H9 (cell line): ENCODE measurements at regions not wholly inside any gene's neighbourhood (a gene's known extent, or its start where the extent isn't known, plus 50 kb on each side); places are given as distances from the start of the nearest gene placed in this dataset.

Source experiments
- DNase-seq: peaks from one replicate; pipeline ENCODE4 v3.0.0-alpha.2; 2017
- H2AFZ ChIP-seq: one replicate; pipeline ENCODE4 v1.6.1; 2013; ENCODE audit warnings: mild to moderate bottlenecking, low read length, control low read depth, moderate library complexity
- H2AK5ac ChIP-seq: 2 replicates; pipeline ENCODE4 v1.6.1; 2013; ENCODE audit warnings: low read length, control low read depth, mixed read lengths; ENCODE audit not compliant: insufficient read length
- H2BK120ac ChIP-seq: one replicate; pipeline ENCODE4 v1.6.1; 2013; ENCODE audit warnings: low read depth, mild to moderate bottlenecking, low read length, control low read depth, inconsistent platforms; ENCODE audit not compliant: poor library complexity, severe bottlenecking
- H2BK12ac ChIP-seq: 2 replicates; pipeline ENCODE4 v1.6.1; 2013; ENCODE audit warnings: low read length, control low read depth, mixed read lengths, low read depth; ENCODE audit not compliant: insufficient read length
- H2BK15ac ChIP-seq: 2 replicates; pipeline ENCODE4 v1.6.1; 2013; ENCODE audit warnings: low read depth, low read length, control low read depth
- H2BK20ac ChIP-seq: one replicate; pipeline ENCODE4 v1.6.1; 2013; ENCODE audit warnings: low read depth, mild to moderate bottlenecking, low read length, control low read depth, inconsistent platforms; ENCODE audit not compliant: poor library complexity, severe bottlenecking
- H2BK5ac ChIP-seq: 2 replicates; pipeline ENCODE4 v1.6.1; 2013; ENCODE audit warnings: low read length, control low read depth, mixed read lengths; ENCODE audit not compliant: insufficient read length
- H3K14ac ChIP-seq: 2 replicates; pipeline ENCODE4 v1.6.1; 2013; ENCODE audit warnings: low read length, control low read depth; ENCODE audit not compliant: insufficient read depth
- H3K18ac ChIP-seq: 2 replicates; pipeline ENCODE4 v1.6.1; 2013; ENCODE audit warnings: low read depth, mild to moderate bottlenecking, mixed read lengths, low read length, control low read depth; ENCODE audit not compliant: insufficient read length
- H3K23ac ChIP-seq: 2 replicates; pipeline ENCODE4 v1.6.1; 2013; ENCODE audit warnings: low read length, control low read depth, mixed read lengths, low read depth; ENCODE audit not compliant: insufficient read length
- H3K23me2 ChIP-seq: 2 replicates; pipeline ENCODE4 v1.6.1; 2013; ENCODE audit warnings: low read depth, mild to moderate bottlenecking, mixed read lengths, low read length, control low read depth; ENCODE audit not compliant: insufficient read length, poor library complexity, severe bottlenecking
- H3K27ac ChIP-seq: 2 replicates; pipeline ENCODE4 v1.5.1; 2013; ENCODE audit warnings: low read length, control low read depth, mixed read lengths, low read depth; ENCODE audit not compliant: insufficient read length
- H3K27me3 ChIP-seq: 2 replicates; pipeline ENCODE4 v1.6.1; 2013; ENCODE audit warnings: low read length, control low read depth, inconsistent platforms; ENCODE audit not compliant: insufficient read depth
- H3K4ac ChIP-seq: 2 replicates; pipeline ENCODE4 v1.6.1; 2013; ENCODE audit warnings: low read depth, mild to moderate bottlenecking, control low read depth, inconsistent platforms, low read length, moderate library complexity
- H3K4me1 ChIP-seq: 2 replicates; pipeline ENCODE4 v1.6.1; 2013; ENCODE audit warnings: low read length, control low read depth, inconsistent platforms; ENCODE audit not compliant: insufficient read depth
- H3K4me2 ChIP-seq: 2 replicates; pipeline ENCODE4 v1.6.1; 2013; ENCODE audit warnings: low read length, control low read depth, mixed read lengths; ENCODE audit not compliant: insufficient read length, insufficient read depth
- H3K56ac ChIP-seq: 2 replicates; pipeline ENCODE4 v1.6.1; 2013; ENCODE audit warnings: low read depth, mild to moderate bottlenecking, mixed read lengths, low read length, control low read depth; ENCODE audit not compliant: insufficient read length
- H3K79me1 ChIP-seq: 2 replicates; pipeline ENCODE4 v1.6.1; 2013; ENCODE audit warnings: low read depth, mild to moderate bottlenecking, moderate library complexity, low read length, control low read depth, inconsistent platforms; ENCODE audit not compliant: insufficient read depth, poor library complexity, severe bottlenecking
- H3K79me2 ChIP-seq: 2 replicates; pipeline ENCODE4 v1.6.1; 2013; ENCODE audit warnings: low read length, control low read depth, inconsistent platforms; ENCODE audit not compliant: insufficient read depth
- H3K9ac ChIP-seq: 2 replicates; pipeline ENCODE4 v1.6.1; 2013; ENCODE audit warnings: low read length, control low read depth, mixed read lengths; ENCODE audit not compliant: insufficient read length; ENCODE audit errors: extremely low read depth
- H3K9me3 ChIP-seq: one replicate; pipeline ENCODE4 v1.6.1; 2013; ENCODE audit warnings: low read depth, low read length, inconsistent platforms; ENCODE audit not compliant: control insufficient read depth
- H3T11ph ChIP-seq: one replicate; pipeline ENCODE4 v1.6.1; 2013; ENCODE audit warnings: mild to moderate bottlenecking, low read length, control low read depth, inconsistent platforms
- H4K20me1 ChIP-seq: one replicate; pipeline ENCODE4 v1.6.1; 2013; ENCODE audit not compliant: control insufficient read depth, insufficient read length, insufficient read depth
- H4K5ac ChIP-seq: 2 replicates; pipeline ENCODE4 v1.6.1; 2013; ENCODE audit warnings: low read depth, mild to moderate bottlenecking, mixed read lengths, low read length, control low read depth; ENCODE audit not compliant: insufficient read length
- H4K8ac ChIP-seq: replicated peaks from 2 replicates; pipeline ENCODE4 v1.6.1; 2013; ENCODE audit warnings: low read length, control low read depth, mixed read lengths, low read depth; ENCODE audit not compliant: insufficient read length
- H4K91ac ChIP-seq: 2 replicates; pipeline ENCODE4 v1.6.1; 2013; ENCODE audit warnings: low read depth, mild to moderate bottlenecking, moderate library complexity, mixed read lengths, low read length, control low read depth; ENCODE audit not compliant: insufficient read length
- H3K27ac Mint-ChIP-seq, 3 experiments: 2 replicates in 2 of 3; 3 replicates in 1 of 3; pipeline ENCODE4 v1.8.0; 2020 to 2021; ENCODE audit warnings: mixed read lengths in 3 of 3, mild to moderate bottlenecking in 1 of 3, moderate library complexity in 1 of 3
- H3K27me3 Mint-ChIP-seq: 2 replicates; pipeline ENCODE4 v1.8.0; 2021; ENCODE audit warnings: low read depth, mild to moderate bottlenecking, moderate library complexity, mixed read lengths
- H3K36me3 Mint-ChIP-seq, 3 experiments: 2 replicates in 2 of 3; 3 replicates in 1 of 3; pipeline ENCODE4 v1.8.0; 2020 to 2021; ENCODE audit warnings: low read depth in 3 of 3, mixed read lengths in 3 of 3; ENCODE audit not compliant: insufficient read depth in 1 of 3
- H3K4me1 Mint-ChIP-seq, 2 experiments: 2 replicates each; pipeline ENCODE4 v1.8.0; 2020; ENCODE audit warnings: mixed read lengths in 2 of 2
- H3K4me3 Mint-ChIP-seq, 2 experiments: 2 replicates in 1 of 2; 3 replicates in 1 of 2; pipeline ENCODE4 v1.8.0; 2020 to 2021; ENCODE audit warnings: mild to moderate bottlenecking in 2 of 2, mixed read lengths in 2 of 2, moderate library complexity in 1 of 2
- H3K9me3 Mint-ChIP-seq, 2 experiments: 2 replicates in 1 of 2; 3 replicates in 1 of 2; pipeline ENCODE4 v1.8.0; 2020; ENCODE audit warnings: mild to moderate bottlenecking in 2 of 2, mixed read lengths in 2 of 2, moderate library complexity in 1 of 2
- CTCF ChIP-seq: fragments of 200-600 bp; sonication (generic); conservative IDR thresholded peaks from 3 replicates; pipeline ENCODE4 v1.8.0; 2021; ENCODE audit warnings: antibody characterized with exemption, mild to moderate bottlenecking

DNA sequence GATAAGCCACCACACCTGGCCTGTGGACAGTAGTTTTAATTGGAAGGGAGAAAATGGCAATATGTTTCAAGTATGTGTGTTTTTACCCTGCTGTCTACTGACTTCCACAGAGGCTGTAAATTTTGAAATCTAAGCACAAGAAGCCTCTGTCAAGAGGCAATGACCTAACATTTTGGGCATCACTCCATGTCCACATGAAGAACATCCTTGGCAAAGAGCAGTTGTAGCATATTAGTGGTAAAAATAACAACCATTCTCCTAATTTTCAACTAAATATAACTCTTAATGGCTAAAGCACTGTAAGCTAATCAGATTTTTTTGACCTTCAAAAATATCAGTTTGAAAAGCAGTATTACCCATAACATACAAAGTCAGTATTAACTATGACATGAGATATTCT is 100.3 kb upstream of the APC start:
- Histone ChIP-seq H2BK12ac (no peak overlapping the region), H3K79me2 (no peaks in the 10 kb centered on the region), H3K56ac (no peak overlapping the region), H3K79me1 (no peaks in the 10 kb centered on the region), H3K4ac (no peak overlapping the region), H3K27me3 (no peaks in the 10 kb centered on the region), H2BK5ac (no peak overlapping the region), H3K4me1 (no peaks in the 10 kb centered on the region; the same call in 1 of the 2 replicates), H2BK120ac (no peak overlapping the region), H3T11ph (no peak overlapping the region), H4K8ac (no peak overlapping the region), H3K9me3 (no peaks in the 10 kb centered on the region), H2BK20ac (no peak overlapping the region), H3K23ac (no peak overlapping the region), H2AK5ac (no peak overlapping the region), H3K9ac (no peak overlapping the region), H3K23me2 (no peaks in the 10 kb centered on the region), H4K91ac (no peak overlapping the region), H2BK15ac (no peak overlapping the region), H3K4me2 (no peak overlapping the region), H3K14ac (no peak overlapping the region), H3K18ac (no peak overlapping the region), H2AFZ (no peak overlapping the region), H4K20me1 (no peaks in the 10 kb centered on the region), H3K27ac (no peak overlapping the region), H4K5ac (no peak overlapping the region)
- Mint-ChIP-seq H3K9me3 (no peaks in the 10 kb centered on the region), H3K27me3 (no peaks in the 10 kb centered on the region), H3K4me1 (peaks cover 4 to 7% of the 10 kb centered on the region in 2 experiments), H3K4me3 (no peak overlapping the region), H3K27ac (no peak overlapping the region; a peak in 1 of 7 replicates), H3K36me3 (no peaks in the 10 kb centered on the region)
- TF ChIP-seq CTCF, result no peak
- DNase-seq, result no peak
